Astrocyte (in vitro differentiated cells and primary cell): ENCODE measurements at regions not wholly inside any gene's neighbourhood (a gene's known extent, or its start where the extent isn't known, plus 50 kb on each side); places are given as distances from the start of the nearest gene placed in this dataset.

Experiments
- DNase-seq: peaks from one replicate; pipeline ENCODE4 v3.0.0-alpha.2; 2010; ENCODE audit warnings: low read depth
- FAIRE-seq: peaks from 2 replicates; lab custom pipeline; 2011; peaks lifted over from hg19 to GRCh38; lab: Jason Lieb, UNC
- H2AFZ ChIP-seq: 2 replicates; pipeline ENCODE4 v1.6.0; 2012; ENCODE audit warnings: low read depth, low read length, inconsistent platforms
- H3K27ac ChIP-seq: 2 replicates; pipeline ENCODE4 v1.5.1; 2011; ENCODE audit warnings: low read depth, low read length, inconsistent platforms
- H3K27me3 ChIP-seq: 2 replicates; pipeline ENCODE4 v1.6.0; 2011; ENCODE audit warnings: low read length, inconsistent platforms; ENCODE audit not compliant: insufficient read depth
- H3K36me3 ChIP-seq: 2 replicates; pipeline ENCODE4 v1.5.1; 2011; ENCODE audit warnings: low read length, inconsistent platforms; ENCODE audit not compliant: insufficient read depth
- H3K4me1 ChIP-seq: 2 replicates; pipeline ENCODE4 v1.5.1; 2011; ENCODE audit warnings: low read length, inconsistent platforms; ENCODE audit not compliant: insufficient read depth
- H3K4me2 ChIP-seq: 2 replicates; pipeline ENCODE4 v1.6.0; 2012; ENCODE audit warnings: low read length, inconsistent platforms
- H3K4me3 ChIP-seq: 2 replicates; pipeline ENCODE4 v1.5.1; 2011; ENCODE audit warnings: low read depth, mild to moderate bottlenecking, low read length, inconsistent platforms; ENCODE audit not compliant: insufficient read depth
- H3K79me2 ChIP-seq: 2 replicates; pipeline ENCODE4 v1.6.0; 2012; ENCODE audit warnings: mild to moderate bottlenecking, low read length, inconsistent platforms; ENCODE audit not compliant: insufficient read depth
- H3K9ac ChIP-seq: 2 replicates; pipeline ENCODE4 v1.6.0; 2012; ENCODE audit warnings: mild to moderate bottlenecking, low read length, inconsistent platforms
- H3K9me3 ChIP-seq: 2 replicates; pipeline ENCODE4 v1.5.1; 2012; ENCODE audit warnings: low read depth, mild to moderate bottlenecking, low read length, inconsistent platforms; ENCODE audit not compliant: insufficient read depth
- H4K20me1 ChIP-seq: 2 replicates; pipeline ENCODE4 v1.6.0; 2012; ENCODE audit warnings: low read length, inconsistent platforms; ENCODE audit not compliant: insufficient read depth
- H3K27ac Mint-ChIP-seq: one replicate; pipeline ENCODE4 v1.8.0; 2021; ENCODE audit warnings: mild to moderate bottlenecking, mixed read lengths; ENCODE audit not compliant: unreplicated experiment
- H3K27me3 Mint-ChIP-seq: one replicate; pipeline ENCODE4 v1.8.0; 2021; ENCODE audit warnings: low read depth, mixed read lengths; ENCODE audit not compliant: unreplicated experiment
- H3K36me3 Mint-ChIP-seq: one replicate; pipeline ENCODE4 v1.8.0; 2021; ENCODE audit warnings: low read depth, mixed read lengths; ENCODE audit not compliant: unreplicated experiment
- H3K4me1 Mint-ChIP-seq: one replicate; pipeline ENCODE4 v1.8.0; 2021; ENCODE audit warnings: low read depth, mixed read lengths; ENCODE audit not compliant: unreplicated experiment
- H3K4me3 Mint-ChIP-seq: one replicate; pipeline ENCODE4 v1.8.0; 2021; ENCODE audit warnings: mild to moderate bottlenecking, moderate library complexity, mixed read lengths; ENCODE audit not compliant: unreplicated experiment
- H3K9me3 Mint-ChIP-seq: one replicate; pipeline ENCODE4 v1.8.0; 2021; ENCODE audit warnings: mild to moderate bottlenecking, mixed read lengths; ENCODE audit not compliant: unreplicated experiment
- EZH2 ChIP-seq: IDR thresholded peaks from 2 replicates; pipeline ENCODE4 v1.6.1; 2012; ENCODE audit warnings: mild to moderate bottlenecking, low read length, inconsistent platforms; ENCODE audit not compliant: insufficient read depth
- TF ChIP-seq, protein P1 (sequence below): IDR thresholded peaks from 2 replicates; pipeline ENCODE4 v1.5.1; 2011; ENCODE audit warnings: low read depth, mild to moderate bottlenecking, inconsistent platforms, low read length, moderate library complexity; ENCODE audit not compliant: insufficient read depth

DNA sequence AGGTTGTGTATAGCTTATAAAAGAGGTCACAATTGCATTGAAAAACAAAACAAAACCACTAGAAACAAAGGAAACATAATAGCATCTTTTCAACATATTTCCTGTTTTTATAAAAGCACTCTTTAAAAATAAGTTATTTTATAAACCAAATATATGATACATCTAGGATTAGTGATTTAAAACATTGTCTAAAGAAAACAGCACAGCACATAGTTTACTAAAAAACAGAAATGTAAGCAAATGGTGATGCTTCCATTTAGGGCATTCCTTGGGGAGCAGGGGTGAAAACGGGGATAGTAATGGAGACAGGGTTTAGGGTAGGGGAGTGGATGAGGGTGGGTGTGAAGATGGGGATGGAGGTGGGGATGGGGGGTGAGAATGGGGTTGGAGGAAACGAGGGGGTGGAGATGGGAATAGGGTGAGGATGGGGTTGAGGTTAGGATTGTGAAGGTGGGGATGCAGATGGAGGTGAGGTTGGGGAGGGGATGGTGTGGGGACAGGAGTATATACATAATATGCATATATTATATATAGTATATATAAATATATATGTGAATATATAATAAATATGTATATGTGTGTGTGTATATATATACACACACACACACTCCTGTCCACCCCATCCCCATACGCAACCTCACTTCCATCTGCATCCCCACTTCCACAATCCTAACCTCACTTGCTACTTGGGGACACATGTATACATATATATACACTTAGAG is 1519.5 kb downstream of the CDH11 start:
- no peak overlapping the region for H3K4me3 ChIP-seq
- H3K4me2 ChIP-seq = no peak overlapping the region
- H3K79me2 ChIP-seq = no peaks in the 10 kb centered on the region
- no peaks in the 10 kb centered on the region for H3K9me3 ChIP-seq
- TF ChIP-seq, protein P1, sequence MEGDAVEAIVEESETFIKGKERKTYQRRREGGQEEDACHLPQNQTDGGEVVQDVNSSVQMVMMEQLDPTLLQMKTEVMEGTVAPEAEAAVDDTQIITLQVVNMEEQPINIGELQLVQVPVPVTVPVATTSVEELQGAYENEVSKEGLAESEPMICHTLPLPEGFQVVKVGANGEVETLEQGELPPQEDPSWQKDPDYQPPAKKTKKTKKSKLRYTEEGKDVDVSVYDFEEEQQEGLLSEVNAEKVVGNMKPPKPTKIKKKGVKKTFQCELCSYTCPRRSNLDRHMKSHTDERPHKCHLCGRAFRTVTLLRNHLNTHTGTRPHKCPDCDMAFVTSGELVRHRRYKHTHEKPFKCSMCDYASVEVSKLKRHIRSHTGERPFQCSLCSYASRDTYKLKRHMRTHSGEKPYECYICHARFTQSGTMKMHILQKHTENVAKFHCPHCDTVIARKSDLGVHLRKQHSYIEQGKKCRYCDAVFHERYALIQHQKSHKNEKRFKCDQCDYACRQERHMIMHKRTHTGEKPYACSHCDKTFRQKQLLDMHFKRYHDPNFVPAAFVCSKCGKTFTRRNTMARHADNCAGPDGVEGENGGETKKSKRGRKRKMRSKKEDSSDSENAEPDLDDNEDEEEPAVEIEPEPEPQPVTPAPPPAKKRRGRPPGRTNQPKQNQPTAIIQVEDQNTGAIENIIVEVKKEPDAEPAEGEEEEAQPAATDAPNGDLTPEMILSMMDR = no peak
- no peak for TF ChIP-seq EZH2
- no peaks in the 10 kb centered on the region for H3K4me1 ChIP-seq
- no peaks in the 10 kb centered on the region for H3K36me3 ChIP-seq
- no peak for DNase-seq
- no peaks in the 10 kb centered on the region for H3K9me3 Mint-ChIP-seq
- H3K9ac ChIP-seq = no peak overlapping the region
- FAIRE-seq = no peak
- H3K4me1 Mint-ChIP-seq = peaks cover 3% of the 10 kb centered on the region
- no peak overlapping the region for H3K27ac Mint-ChIP-seq
- H2AFZ ChIP-seq = no peak overlapping the region
- no peaks in the 10 kb centered on the region for H4K20me1 ChIP-seq
- no peaks in the 10 kb centered on the region for H3K27me3 Mint-ChIP-seq
- H3K4me3 Mint-ChIP-seq = no peak overlapping the region
- H3K27me3 ChIP-seq = no peaks in the 10 kb centered on the region
- no peaks in the 10 kb centered on the region for H3K36me3 Mint-ChIP-seq
- H3K27ac ChIP-seq = no peak overlapping the region

DNA sequence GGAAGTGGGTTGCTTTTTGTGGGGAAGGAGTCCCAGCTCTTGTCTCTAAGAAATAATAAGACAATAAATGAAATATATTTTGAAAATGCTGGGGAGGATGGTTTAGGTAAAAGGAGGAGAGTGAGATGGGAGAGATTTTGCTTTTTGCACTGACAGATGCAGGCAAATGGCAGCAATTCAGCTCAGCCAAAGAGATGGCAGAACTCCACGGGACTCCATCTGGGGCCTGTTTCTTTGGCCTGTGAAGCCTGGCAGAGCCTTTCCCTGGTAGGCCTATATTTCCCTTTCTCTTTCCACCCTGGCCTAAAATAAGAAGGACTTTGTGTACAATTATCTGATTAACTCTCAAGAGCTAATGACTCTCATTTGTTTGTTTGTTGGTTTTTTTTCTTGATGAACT is 1525.1 kb downstream of the CDH11 start:
- Histone ChIP-seq H3K4me3 (no peak overlapping the region), H3K79me2 (no peaks in the 10 kb centered on the region), H3K27ac (no peak overlapping the region), H4K20me1 (no peaks in the 10 kb centered on the region), H3K27me3 (no peaks in the 10 kb centered on the region), H2AFZ (no peak overlapping the region), H3K9ac (no peak overlapping the region), H3K4me1 (no peaks in the 10 kb centered on the region), H3K4me2 (no peak overlapping the region), H3K9me3 (no peaks in the 10 kb centered on the region), H3K36me3 (no peaks in the 10 kb centered on the region)
- no peaks in the 10 kb centered on the region for H3K9me3 Mint-ChIP-seq
- H3K36me3 Mint-ChIP-seq = no peaks in the 10 kb centered on the region
- H3K4me3 Mint-ChIP-seq = no peak overlapping the region
- no peaks in the 10 kb centered on the region for H3K27me3 Mint-ChIP-seq
- peaks cover 3% of the 10 kb centered on the region for H3K4me1 Mint-ChIP-seq
- DNase-seq = no peak
- no peak overlapping the region for H3K27ac Mint-ChIP-seq
- no peak for FAIRE-seq
- TF ChIP-seq, protein P1 = no peak
- no peak for TF ChIP-seq EZH2

DNA sequence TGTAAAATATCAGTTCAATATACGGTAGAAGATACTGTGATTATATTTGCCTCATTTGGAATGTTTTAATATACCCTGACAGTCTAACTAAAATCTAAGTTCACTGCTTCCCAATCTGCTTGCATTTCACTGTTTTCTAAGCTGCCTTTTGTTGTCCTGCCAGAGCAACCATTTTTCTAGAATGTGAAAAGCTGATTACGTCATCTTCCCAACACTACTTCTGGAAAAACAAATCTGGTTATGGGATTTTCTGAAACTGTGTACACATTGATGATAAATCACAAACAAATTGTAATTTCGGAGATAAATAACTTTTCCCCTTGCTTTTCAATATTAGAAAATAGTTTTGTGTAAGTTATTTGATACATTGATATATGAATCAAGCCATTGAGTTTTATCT is 1529.0 kb downstream of the CDH11 start:
- TF ChIP-seq EZH2 = no peak
- TF ChIP-seq, protein P1 = no peak
- Mint-ChIP-seq H3K27ac (no peak overlapping the region), H3K9me3 (no peaks in the 10 kb centered on the region), H3K4me3 (no peak overlapping the region), H3K4me1 (peaks cover 1% of the 10 kb centered on the region), H3K36me3 (no peaks in the 10 kb centered on the region), H3K27me3 (no peaks in the 10 kb centered on the region)
- DNase-seq (no peak), FAIRE-seq (no peak)
- Histone ChIP-seq H3K9me3 (no peaks in the 10 kb centered on the region), H3K36me3 (no peaks in the 10 kb centered on the region), H3K4me3 (no peak overlapping the region), H3K79me2 (no peaks in the 10 kb centered on the region), H2AFZ (no peak overlapping the region), H4K20me1 (no peaks in the 10 kb centered on the region), H3K4me2 (no peak overlapping the region), H3K27ac (no peak overlapping the region), H3K27me3 (no peaks in the 10 kb centered on the region), H3K9ac (no peak overlapping the region), H3K4me1 (no peaks in the 10 kb centered on the region)
